Fibroblast of villous mesenchyme (primary cell): ENCODE measurements at regions not wholly inside any gene's neighbourhood (a gene's known extent, or its start where the extent isn't known, plus 50 kb on each side); places are given as distances from the start of the nearest gene placed in this dataset.

Source experiments
- DNase-seq: peaks from one replicate; pipeline ENCODE4 v3.0.0-alpha.2; 2010; ENCODE audit warnings: low read depth
- H3K4me3 ChIP-seq: 2 replicates; pipeline ENCODE4 v1.5.1; 2011; ENCODE audit warnings: low read depth, mild to moderate bottlenecking, low read length
- CTCF ChIP-seq: IDR thresholded peaks from 2 replicates; pipeline ENCODE4 v1.5.1; 2012; ENCODE audit warnings: low read depth, mild to moderate bottlenecking, low read length; ENCODE audit not compliant: insufficient read depth

- no peak for TF ChIP-seq CTCF
- H3K4me3 ChIP-seq = no peak overlapping the region
- no peak for DNase-seq
These were observed 141.6 kb downstream of the TWIST2 start for GRCh38 chr2:238989484-238989883.

- no peak for DNase-seq
- TF ChIP-seq CTCF = no peak
These were observed 146.5 kb downstream of the TWIST2 start for GRCh38 chr2:238994432-238994831.

GRCh38 chr2:238994876-238995275 is 147.0 kb downstream of the TWIST2 start:
- no peak for DNase-seq
- H3K4me3 ChIP-seq = no peak overlapping the region
- no peak for TF ChIP-seq CTCF

More at GRCh38 chr2:238994432-238994831, 146.5 kb downstream of the TWIST2 start:
- no peak overlapping the region for H3K4me3 ChIP-seq

- TF ChIP-seq CTCF = no peak
- no peak for DNase-seq
- H3K4me3 ChIP-seq = no peak overlapping the region
These were observed 147.7 kb downstream of the TWIST2 start for GRCh38 chr2:238995634-238996033.

- TF ChIP-seq CTCF = no peak
- no peak overlapping the region for H3K4me3 ChIP-seq
These were observed 148.6 kb downstream of the TWIST2 start for GRCh38 chr2:238996331-238997136.

GRCh38 chr2:238997137-238997390 is 149.2 kb downstream of the TWIST2 start:
- no peak overlapping the region for H3K4me3 ChIP-seq
- DNase-seq = no peak
- no peak for TF ChIP-seq CTCF

More at GRCh38 chr2:238996331-238997136, 148.6 kb downstream of the TWIST2 start:
- DNase-seq = no peak

- TF ChIP-seq CTCF = no peak
These were observed 149.8 kb downstream of the TWIST2 start for GRCh38 chr2:238997684-238998083.

More at GRCh38 chr2:238997684-238998083, 149.8 kb downstream of the TWIST2 start:
- no peak for DNase-seq
- no peak overlapping the region for H3K4me3 ChIP-seq
